ENCODE measurements at regions not wholly inside any gene's neighbourhood (a gene's known extent, or its start where the extent isn't known, plus 50 kb on each side); places are given as distances from the start of the nearest gene placed in this dataset.
"Not testable (repeated sequence)": the region's sequence is repeated elsewhere in the genome, so short reads cannot be mapped to it uniquely, and the experiment has no call there.

- H3K27ac Mint-ChIP-seq = no peak overlapping the region
- no peaks in the 10 kb centered on the region for H3K36me3 Mint-ChIP-seq
- H3K4me3 Mint-ChIP-seq = no peak overlapping the region
- no peak for DNase-seq
- peaks cover 19% of the 10 kb centered on the region for H3K27me3 Mint-ChIP-seq
- H3K9me3 Mint-ChIP-seq = peaks cover 4% of the 10 kb centered on the region
- H3K4me1 Mint-ChIP-seq = no peaks in the 10 kb centered on the region
Measured at GRCh38 chr2:31654241-31654640, 73.5 kb upstream of the SRD5A2 start.

DNA sequence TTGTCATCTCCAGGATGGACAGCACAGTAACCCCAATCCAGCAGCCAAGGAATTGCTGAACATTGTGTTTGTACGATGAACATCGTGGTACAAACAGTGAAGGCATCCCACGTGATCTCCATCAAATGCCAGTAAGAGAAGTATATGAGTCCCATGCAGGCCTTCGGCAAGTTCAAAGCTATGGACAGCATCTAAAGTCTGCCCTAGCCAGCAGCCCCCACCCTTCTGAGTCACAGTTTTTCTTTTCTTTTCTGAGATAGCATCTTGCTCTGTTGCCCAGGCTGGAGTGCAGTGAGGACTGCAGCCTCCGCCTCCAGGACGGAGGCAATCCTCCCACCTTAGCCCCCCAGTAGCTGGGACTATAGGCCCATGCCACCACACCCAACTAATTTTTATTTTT, 71.0 kb upstream of the SRD5A2 start:
- Mint-ChIP-seq H3K4me1 (no peaks in the 10 kb centered on the region), H3K9me3 (no peaks in the 10 kb centered on the region), H3K27ac (no peak overlapping the region), H3K4me3 (no peak overlapping the region), H3K36me3 (no peaks in the 10 kb centered on the region), H3K27me3 (peaks cover 8% of the 10 kb centered on the region)
- DNase-seq = no peak

DNA sequence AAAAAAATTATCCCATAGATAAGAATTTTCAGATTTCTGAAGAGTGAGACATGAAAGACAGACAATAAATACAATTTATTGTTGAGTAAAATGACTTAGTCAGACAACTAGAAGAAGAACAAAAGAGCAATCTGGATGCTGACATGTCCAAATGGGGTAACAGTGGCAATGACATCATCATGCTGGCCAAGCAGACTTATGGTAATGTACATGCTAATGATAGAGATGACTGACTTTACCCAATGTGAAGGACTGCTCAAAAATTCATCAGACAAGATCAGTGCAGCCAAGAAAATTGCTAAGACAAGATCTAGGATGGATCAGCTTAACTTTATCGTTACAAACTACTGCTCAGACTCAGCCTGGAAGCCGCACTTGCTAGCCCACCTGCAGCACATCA, 70.5 kb upstream of the SRD5A2 start:
- Mint-ChIP-seq H3K9me3 (no peaks in the 10 kb centered on the region), H3K27ac (no peak overlapping the region), H3K4me3 (no peak overlapping the region), H3K4me1 (no peaks in the 10 kb centered on the region), H3K36me3 (no peaks in the 10 kb centered on the region), H3K27me3 (peaks cover 4% of the 10 kb centered on the region)
- no peak for DNase-seq

DNA sequence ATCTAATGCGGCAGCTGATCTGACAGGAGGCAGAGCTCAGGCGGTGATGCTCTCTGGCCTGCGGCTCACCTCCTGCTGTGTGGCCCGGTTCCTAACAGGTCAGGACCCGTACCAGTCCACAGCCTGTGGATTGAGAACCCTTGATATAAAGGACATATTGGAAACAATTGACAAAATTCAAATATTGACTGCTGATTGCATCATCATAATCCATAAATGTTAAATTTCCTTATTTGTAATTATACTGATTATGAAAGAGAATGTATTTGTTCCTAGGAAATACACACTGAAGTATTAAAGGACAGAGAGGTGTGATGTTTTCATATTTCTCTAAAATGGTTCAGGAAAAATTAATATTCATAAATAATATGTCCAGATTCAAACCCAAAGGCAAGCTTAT, 63.8 kb upstream of the SRD5A2 start:
- Mint-ChIP-seq H3K27me3 (peaks cover 38% of the 10 kb centered on the region), H3K36me3 (no peaks in the 10 kb centered on the region), H3K4me1 (no peaks in the 10 kb centered on the region), H3K4me3 (no peak overlapping the region), H3K9me3 (no peaks in the 10 kb centered on the region), H3K27ac (no peak overlapping the region)
- no peak for DNase-seq

DNA sequence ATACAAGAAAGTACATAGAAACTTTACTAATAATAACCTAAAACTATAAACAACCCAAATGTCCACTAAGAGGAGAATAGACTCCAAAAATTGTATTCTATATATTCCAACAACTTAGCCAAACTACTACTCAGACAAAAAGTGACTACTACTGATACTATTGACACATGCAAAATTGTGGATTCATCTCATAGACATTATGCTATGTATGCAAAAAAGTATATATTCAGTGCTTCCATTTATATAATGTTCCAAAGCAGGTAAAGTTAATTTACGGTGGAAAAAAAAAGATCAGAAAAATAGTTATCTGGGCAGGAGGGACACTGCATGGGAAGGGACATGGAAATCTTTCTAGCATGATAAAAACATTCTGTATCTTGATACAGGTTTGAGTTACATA, 62.0 kb upstream of the SRD5A2 start:
- Mint-ChIP-seq H3K4me1 (no peaks in the 10 kb centered on the region), H3K27ac (no peak overlapping the region), H3K36me3 (no peaks in the 10 kb centered on the region), H3K9me3 (no peaks in the 10 kb centered on the region), H3K4me3 (no peak overlapping the region), H3K27me3 (peaks cover 47% of the 10 kb centered on the region)
- no peak for DNase-seq

DNA sequence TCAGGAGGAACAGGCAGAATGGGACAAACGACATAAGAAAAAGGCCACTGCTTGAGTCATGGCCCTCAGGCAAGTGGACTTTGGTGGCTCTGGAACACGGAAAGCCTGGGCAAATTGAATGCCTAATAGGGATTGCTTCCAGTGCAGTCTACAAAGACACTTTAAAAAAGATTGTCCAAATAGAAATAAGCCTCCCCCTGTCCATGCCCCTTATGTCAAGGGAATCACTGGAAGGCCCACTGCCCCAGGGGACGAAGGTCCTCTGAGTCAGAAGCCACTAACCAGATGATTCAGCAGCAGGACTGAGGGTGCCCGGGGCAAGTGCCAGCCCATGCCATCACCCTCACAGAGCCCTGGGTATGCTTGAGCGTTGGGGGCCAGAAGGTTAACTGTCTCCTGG, 51.5 kb upstream of the SRD5A2 start:
- H3K9me3 Mint-ChIP-seq = peaks cover 19% of the 10 kb centered on the region
- not testable (repeated sequence) for H3K36me3 Mint-ChIP-seq, H3K4me3 Mint-ChIP-seq, H3K27ac Mint-ChIP-seq, H3K4me1 Mint-ChIP-seq, DNase-seq
- H3K27me3 Mint-ChIP-seq = peaks cover 27% of the 10 kb centered on the region

Measured in activated naive CD8-positive, alpha-beta T cell treated with anti-CD3 and anti-CD28 coated beads for 36 hours (primary cell).